ENCODE measurements at regions not wholly inside any gene's neighbourhood (a gene's known extent, or its start where the extent isn't known, plus 50 kb on each side); places are given as distances from the start of the nearest gene placed in this dataset.

- TF ChIP-seq CTCF (IDR thresholded peaks at IDR 0.05; ENCODE audit: control extremely low read depth in 1 of 3, insufficient read depth in 1 of 3, low read depth in 1 of 3, low read length in 3 of 3) (no peak), GABPA (IDR thresholded peaks at IDR 0.05; ENCODE audit: borderline replicate concordance, insufficient read depth, low read length) (no peak), ATF2 (IDR thresholded peaks at IDR 0.05; ENCODE audit: low read length) (no peak), SIN3A (conservative IDR thresholded peaks at IDR 0.05 in 1 of 2, IDR thresholded peaks at IDR 0.05 in 1 of 2; ENCODE audit: low read depth in 1 of 2, low read length in 2 of 2) (no peak), RFX5 (IDR thresholded peaks at IDR 0.05; ENCODE audit: borderline replicate concordance, low read depth, low read length) (no peak), SRF (IDR thresholded peaks at IDR 0.05; ENCODE audit: low read depth, low read length) (no peak), EP300 (IDR thresholded peaks at IDR 0.05; ENCODE audit: borderline replicate concordance in 1 of 2, low read depth in 2 of 2, low read length in 2 of 2) (no peak)
Measured at GRCh38 chr15:94122516-94122915, 108.8 kb upstream of the MCTP2 start.

Measured in H1 (cell line).